ENCODE measurements at regions not wholly inside any gene's neighbourhood (a gene's known extent, or its start where the extent isn't known, plus 50 kb on each side); places are given as distances from the start of the nearest gene placed in this dataset.
A peak's percentile ranks its signal among the peaks of the same experiment; 100 is the strongest.

- Histone ChIP-seq H3K4me2 (ENCODE audit: insufficient read depth in 1 of 2, low read depth in 2 of 2, low read length in 2 of 2) (no peak overlapping the region), H2AFZ (ENCODE audit: low read length) (peak overlapping the region; percentile 91; the same call in 1 of the 2 replicates), H3K23ac (ENCODE audit: insufficient read length) (no peak overlapping the region), H3K56ac (replicated peaks; ENCODE audit: insufficient read length, low read depth, low read length) (no peak overlapping the region), H3K4ac (replicated peaks; ENCODE audit: insufficient read length, low read depth, low read length) (no peak overlapping the region), H3K18ac (ENCODE audit: extremely low read depth, low read length) (no peak overlapping the region), H3K23me2 (ENCODE audit: low read depth, low read length) (no peaks in the 10 kb centered on the region; the same call in 1 of the 2 replicates), H3K27ac (ENCODE audit: low read depth, low read length) (no peak overlapping the region), H4K8ac (ENCODE audit: extremely low read depth, insufficient read depth, low read length) (no peak overlapping the region), H3K4me3 (ENCODE audit: extremely low read depth in 1 of 4, insufficient read depth in 2 of 4, low read depth in 3 of 4, low read length in 4 of 4) (no peak overlapping the region), H2BK20ac (ENCODE audit: low read length) (no peak overlapping the region), H4K5ac (ENCODE audit: insufficient read length, low read depth, low read length) (no peak overlapping the region), H2BK15ac (ENCODE audit: low read length) (no peak overlapping the region), H2BK120ac (replicated peaks; ENCODE audit: low read depth, low read length) (no peak overlapping the region), H3K9ac (replicated peaks in 1 of 4; ENCODE audit: extremely low read depth in 1 of 4, low read depth in 3 of 4, low read length in 3 of 4) (no peak overlapping the region), H2BK5ac (ENCODE audit: low read depth, low read length) (no peak overlapping the region), H3K14ac (ENCODE audit: insufficient read length) (no peak overlapping the region), H3K4me1 (replicated peaks in 1 of 4; ENCODE audit: control insufficient read depth in 3 of 4, insufficient read depth in 4 of 4, low read length in 3 of 4) (peaks cover 0 to under 1% (median under 1%) of the 10 kb centered on the region in 4 experiments; a peak in 3 of 7 replicates), H4K91ac (replicated peaks; ENCODE audit: insufficient read length, low read length) (no peak overlapping the region), H3K9me3 (ENCODE audit: insufficient read depth in 2 of 2, low read depth in 1 of 2, low read length in 1 of 2) (peaks cover 0 to 6% of the 10 kb centered on the region in 2 experiments; a peak in 1 of 4 replicates), H2AK5ac (ENCODE audit: low read depth, low read length) (no peak overlapping the region), H3K79me2 (ENCODE audit: control insufficient read depth in 1 of 2, insufficient read depth in 2 of 2, low read length in 2 of 2) (no peaks in the 10 kb centered on the region), H2BK12ac (ENCODE audit: low read depth, low read length) (no peak overlapping the region), H3K27me3 (replicated peaks in 1 of 4; ENCODE audit: control insufficient read depth in 3 of 4, extremely low read depth in 1 of 4, insufficient read depth in 3 of 4, low read length in 3 of 4) (no peaks in the 10 kb centered on the region), H3K36me3 (ENCODE audit: control insufficient read depth in 2 of 4, insufficient read depth in 4 of 4, low read length in 3 of 4) (no peaks in the 10 kb centered on the region), H4K20me1 (replicated peaks in 1 of 2; ENCODE audit: control insufficient read depth in 1 of 2, insufficient read depth in 2 of 2, low read length in 2 of 2) (no peaks in the 10 kb centered on the region), H3K79me1 (ENCODE audit: low read depth, low read length) (no peaks in the 10 kb centered on the region)
- no peak for FAIRE-seq
- no peak for DNase-seq (ENCODE audit: low read depth in 1 of 2, low spot score in 2 of 2)
- POLR2A ChIA-PET (ENCODE audit: partially characterized antibody) = no interaction called here
- 94% methylated on average over 2 of the region's 2 CpGs; no CpG with 5 or more reads in 1 of the 2 experiments for WGBS, 2 experiments (ENCODE audit: extremely low coverage in 1 of 2, insufficient coverage in 1 of 2, insufficient read length in 1 of 2, insufficient replicate concordance in 2 of 2, low coverage in 1 of 2, low lambda C conversion rate in 2 of 2, missing lambda C conversion rate in 1 of 2)
- CTCF ChIA-PET (ENCODE audit: partially characterized antibody) = no interaction called here
- TF ChIP-seq JUND (IDR thresholded peaks at IDR 0.05; ENCODE audit: low read length) (no peak), SP1 (IDR thresholded peaks at IDR 0.05; ENCODE audit: low read depth, low read length) (no peak), ZNF274 (IDR thresholded peaks at IDR 0.05; ENCODE audit: borderline replicate concordance, extremely low read depth, low read length) (no peak), SIN3A (conservative IDR thresholded peaks at IDR 0.05 in 1 of 2, IDR thresholded peaks at IDR 0.05 in 1 of 2; ENCODE audit: low read depth in 1 of 2, low read length in 2 of 2) (no peak), CEBPB (IDR thresholded peaks at IDR 0.05; ENCODE audit: low read depth, low read length) (no peak), SRF (IDR thresholded peaks at IDR 0.05; ENCODE audit: low read depth, low read length) (no peak), TAF7 (optimal IDR thresholded peaks at IDR 0.05; ENCODE audit: borderline replicate concordance, low read depth, low read length) (no peak), YY1 (IDR thresholded peaks at IDR 0.05; ENCODE audit: low read depth, low read length) (no peak), BCL11A (IDR thresholded peaks at IDR 0.05; ENCODE audit: low read depth in 2 of 2, low read length in 2 of 2) (no peak), SUZ12 (IDR thresholded peaks at IDR 0.05; ENCODE audit: low read length) (no peak), EGR1 (IDR thresholded peaks at IDR 0.05; ENCODE audit: borderline replicate concordance, low read depth, low read length) (no peak), HDAC2 (IDR thresholded peaks at IDR 0.05; ENCODE audit: borderline replicate concordance in 1 of 2, low read depth in 2 of 2, low read length in 2 of 2) (no peak), SIX5 (IDR thresholded peaks at IDR 0.05; ENCODE audit: low read depth, low read length) (no peak), ASH2L (IDR thresholded peaks at IDR 0.05; ENCODE audit: low read length) (no peak)
- TF ChIP-seq, protein P1, sequence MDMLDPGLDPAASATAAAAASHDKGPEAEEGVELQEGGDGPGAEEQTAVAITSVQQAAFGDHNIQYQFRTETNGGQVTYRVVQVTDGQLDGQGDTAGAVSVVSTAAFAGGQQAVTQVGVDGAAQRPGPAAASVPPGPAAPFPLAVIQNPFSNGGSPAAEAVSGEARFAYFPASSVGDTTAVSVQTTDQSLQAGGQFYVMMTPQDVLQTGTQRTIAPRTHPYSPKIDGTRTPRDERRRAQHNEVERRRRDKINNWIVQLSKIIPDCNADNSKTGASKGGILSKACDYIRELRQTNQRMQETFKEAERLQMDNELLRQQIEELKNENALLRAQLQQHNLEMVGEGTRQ (IDR thresholded peaks at IDR 0.05; ENCODE audit: low read length) = no peak
Measured at GRCh38 chr9:6073731-6074130, 58.3 kb upstream of the RANBP6 start.

Data from H1 (cell line).